Activated CD4-positive, alpha-beta T cell treated with anti-CD3 and anti-CD28 coated beads, Interleukin-10, Interleukin-2, amounts not matched to agents 100 ng/mL and 50 ng/mL, durations not matched to agents 16 hours and 8 hours (primary cell): ENCODE measurements at regions not wholly inside any gene's neighbourhood (a gene's known extent, or its start where the extent isn't known, plus 50 kb on each side); places are given as distances from the start of the nearest gene placed in this dataset.

Source experiments
- DNase-seq: peaks from one replicate; pipeline ENCODE4 v3.0.0-alpha.2; 2020

- no peak for DNase-seq
Measured at GRCh38 chr10:1846032-1846431, 108.7 kb upstream of the ADARB2 start.

DNA sequence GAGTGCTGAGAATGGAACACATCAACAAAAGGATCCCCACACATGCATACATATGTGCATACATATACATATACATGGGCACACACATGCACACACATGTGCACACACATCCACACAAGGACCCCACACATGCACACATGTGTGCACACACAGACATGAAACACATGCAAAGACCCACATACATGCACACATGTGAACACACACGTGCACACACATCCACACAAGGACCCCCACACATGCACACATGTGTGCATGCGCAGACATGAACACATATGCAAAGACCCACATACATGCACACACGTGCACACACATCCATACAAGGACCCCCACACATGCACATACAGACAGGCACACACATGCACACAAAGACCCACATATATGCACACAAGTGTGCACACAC, 104.4 kb upstream of the ADARB2 start:
- DNase-seq: no peak

DNA sequence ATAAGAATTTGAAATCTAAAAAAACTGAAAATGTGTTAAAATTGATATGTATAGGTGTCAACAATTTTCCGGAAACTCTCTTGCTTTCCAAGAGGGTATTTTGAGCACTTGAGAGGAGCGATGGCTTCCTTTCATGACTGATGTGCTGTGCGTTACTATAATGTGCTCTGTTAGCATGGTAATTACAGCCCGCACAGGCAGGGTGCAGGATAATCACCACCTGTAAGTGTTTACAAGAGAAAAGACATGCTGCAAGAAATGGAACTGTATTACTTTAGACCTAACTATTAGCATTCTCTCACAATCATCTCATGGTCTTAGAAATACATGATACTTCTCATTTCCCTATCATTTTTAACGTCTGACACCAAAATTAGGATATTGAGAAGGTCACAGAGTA, 92.4 kb upstream of the ADARB2 start:
- DNase-seq: no peak

DNA sequence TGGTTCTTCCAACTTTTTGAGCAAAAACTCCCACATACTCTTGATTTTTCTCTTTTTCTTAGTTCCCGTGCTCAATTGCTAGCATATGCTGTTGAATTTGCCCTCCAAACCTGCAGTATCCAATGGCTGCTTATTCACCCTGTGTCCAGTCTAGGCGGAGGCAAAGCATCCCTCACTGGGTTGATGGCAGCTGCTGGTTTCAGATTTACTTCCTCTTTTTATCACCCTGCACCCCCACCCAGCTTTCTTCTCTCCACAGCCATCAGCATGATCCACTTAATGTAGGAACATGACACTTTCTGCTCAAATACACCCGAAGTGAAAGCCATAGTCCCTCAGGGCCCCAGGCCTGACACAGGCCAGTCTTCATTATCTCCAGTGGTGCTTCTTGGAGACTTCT, 87.6 kb upstream of the ADARB2 start:
- no peak for DNase-seq

DNA sequence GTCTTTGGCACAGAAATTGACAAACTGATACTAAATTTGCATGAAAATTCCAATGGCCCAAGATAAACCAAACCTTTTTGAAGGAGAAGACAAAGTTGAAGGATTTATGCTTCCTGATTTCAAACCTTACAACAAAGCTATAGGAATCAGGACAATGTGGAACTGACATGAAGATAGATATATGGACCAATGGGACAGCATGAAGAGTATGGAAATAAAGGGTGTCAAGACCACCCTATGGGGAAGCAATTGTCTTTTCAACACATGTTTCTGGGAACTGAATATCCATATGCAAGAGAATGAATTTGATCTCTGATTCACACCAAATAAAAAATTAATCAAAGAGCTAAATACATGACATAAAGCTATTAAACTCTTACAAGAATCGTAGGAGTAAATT, 77.2 kb upstream of the ADARB2 start:
- DNase-seq: no peak

DNA sequence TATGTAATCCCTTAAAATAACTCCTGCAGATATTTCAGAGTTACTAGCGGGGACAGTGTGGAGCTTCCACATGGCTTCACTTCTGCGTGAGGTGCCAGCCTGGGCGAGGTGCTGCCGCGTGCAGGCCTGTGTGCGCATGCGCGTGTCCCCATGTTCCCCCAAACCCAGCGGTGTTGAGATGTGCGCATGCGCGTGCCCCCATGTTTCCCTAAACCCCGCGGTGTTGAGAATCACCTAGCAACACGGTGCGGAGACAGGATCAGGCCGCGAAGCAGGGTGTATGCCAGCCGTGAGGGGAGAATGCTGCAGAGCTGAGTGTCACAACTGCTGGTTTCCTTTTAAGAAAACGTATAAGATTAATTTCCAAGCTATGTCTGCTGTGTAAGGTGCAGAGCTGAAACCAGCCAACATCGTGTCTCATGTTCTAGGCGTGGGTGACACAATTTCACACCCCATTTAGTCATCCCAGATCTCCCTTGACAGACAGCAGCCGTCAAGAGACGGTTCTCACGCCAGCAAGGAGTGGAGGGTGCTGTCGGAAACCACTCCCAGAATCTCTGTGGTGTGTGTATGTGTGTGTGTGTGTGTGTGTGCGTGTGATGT, 71.9 kb upstream of the ADARB2 start:
- no peak for DNase-seq

GRCh38 chr10:1807924-1808323, 70.6 kb upstream of the ADARB2 start:
- no peak for DNase-seq

DNA sequence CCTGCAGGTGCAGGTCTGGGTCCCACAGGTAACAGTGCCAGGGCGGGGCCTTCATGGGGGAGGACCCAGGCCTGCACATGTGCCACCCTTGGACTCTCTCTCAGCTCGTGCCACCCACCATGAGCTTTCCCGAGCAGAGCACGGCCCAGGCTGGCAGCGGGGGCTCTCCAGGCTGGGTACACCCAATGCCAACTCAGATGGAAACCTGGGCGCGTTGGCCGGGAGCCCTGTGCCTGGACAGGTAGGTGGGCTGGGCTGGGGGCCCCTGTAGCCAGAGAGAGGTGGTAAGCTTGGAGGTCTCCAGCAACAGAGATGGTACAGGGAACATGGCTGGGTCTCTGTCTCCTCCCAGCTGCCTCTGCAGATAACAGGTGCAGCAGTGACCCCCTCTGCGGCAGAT, 69.9 kb upstream of the ADARB2 start:
- no peak for DNase-seq

DNA sequence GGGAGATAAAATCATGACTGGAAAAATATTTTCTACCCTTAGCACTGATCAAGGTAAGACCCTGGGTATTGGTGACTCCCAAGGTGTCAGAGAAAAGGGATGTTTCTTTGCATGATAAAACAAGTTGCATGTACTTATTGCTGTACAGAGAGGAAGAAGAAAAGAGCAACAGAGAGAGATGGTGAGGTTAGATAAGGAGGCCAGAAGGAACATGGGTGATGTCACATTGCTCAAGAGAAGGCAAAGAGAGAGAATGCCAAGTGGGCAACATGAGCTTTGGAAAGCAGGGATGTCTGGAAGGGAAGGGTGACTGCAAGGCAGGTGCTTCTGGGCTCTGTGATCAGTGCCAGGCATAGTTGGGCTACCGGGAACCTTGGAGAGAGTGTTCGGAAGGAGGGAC, 65.1 kb upstream of the ADARB2 start:
- no peak for DNase-seq

DNA sequence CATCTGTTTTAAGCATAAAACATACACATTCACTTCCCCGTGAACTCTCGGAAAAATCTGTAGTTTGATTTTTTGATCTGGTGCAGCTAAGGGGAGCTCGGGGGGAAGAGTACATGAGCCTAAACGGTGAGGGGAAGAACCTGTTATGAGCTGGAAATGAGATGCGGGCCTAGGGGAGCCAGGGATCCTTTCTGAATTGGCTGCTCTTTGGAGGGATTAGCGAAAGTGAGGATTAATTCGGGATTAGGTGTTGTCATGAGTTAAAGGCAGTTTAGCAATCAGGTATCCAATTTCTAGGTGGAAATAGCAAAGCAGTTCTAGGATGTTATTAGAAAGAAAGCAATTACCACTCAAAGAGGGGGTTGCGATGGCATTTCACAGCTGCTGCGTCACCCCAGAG, 51.1 kb upstream of the ADARB2 start:
- DNase-seq: no peak
